Neural cell (in vitro differentiated cells): ENCODE measurements at regions not wholly inside any gene's neighbourhood (a gene's known extent, or its start where the extent isn't known, plus 50 kb on each side); places are given as distances from the start of the nearest gene placed in this dataset.

ENCODE experiments used
- H2AFZ ChIP-seq: fragments of 200-600, 300-800 bp; sonication (generic), shearing (Covaris generic); 2 replicates; pipeline ENCODE4 v1.6.0; 2014; ENCODE audit warnings: low read depth, mild to moderate bottlenecking, antibody characterized with exemption, low read length, moderate library complexity
- H3F3A ChIP-seq: fragments of 200-600 bp; shearing (Covaris generic); 2 replicates; pipeline ENCODE4 v1.6.1; 2016; ENCODE audit warnings: mild to moderate bottlenecking, moderate library complexity, mixed read lengths, antibody characterized with exemption, low read length; ENCODE audit not compliant: insufficient read depth, poor library complexity, severe bottlenecking
- H3K27ac ChIP-seq: fragments of 200-600, 300-800 bp; sonication (generic), shearing (Covaris generic); 2 replicates; pipeline ENCODE4 v1.5.1; 2014; ENCODE audit warnings: mild to moderate bottlenecking, low read length, moderate library complexity
- H3K27me3 ChIP-seq: fragments of 300-800, 200-600 bp; sonication (generic), shearing (Covaris generic); 2 replicates; pipeline ENCODE4 v1.6.0; 2014; ENCODE audit warnings: mild to moderate bottlenecking, low read depth, low read length, moderate library complexity; ENCODE audit not compliant: insufficient read depth
- H3K36me3 ChIP-seq: fragments of 300-800, 200-600 bp; sonication (generic), shearing (Covaris generic); 2 replicates; pipeline ENCODE4 v1.5.1; 2014; ENCODE audit warnings: mild to moderate bottlenecking, antibody characterized with exemption, low read length, moderate library complexity; ENCODE audit not compliant: insufficient read depth
- H3K4me2 ChIP-seq: fragments of 300-800, 200-600 bp; sonication (generic), shearing (Covaris generic); 2 replicates; pipeline ENCODE4 v1.6.0; 2014; ENCODE audit warnings: mild to moderate bottlenecking, low read length
- H3K4me3 ChIP-seq: fragments of 300-800, 200-600 bp; sonication (generic), shearing (Covaris generic); 2 replicates; pipeline ENCODE4 v1.5.1; 2014; ENCODE audit warnings: mild to moderate bottlenecking, low read length, moderate library complexity
- H3K79me2 ChIP-seq: fragments of 200-600 bp; shearing (Covaris generic); replicated peaks from 2 replicates; pipeline ENCODE4 v1.6.0; 2014; ENCODE audit warnings: mild to moderate bottlenecking, low read length, moderate library complexity; ENCODE audit not compliant: insufficient read depth
- H3K9ac ChIP-seq: fragments of 300-800, 200-600 bp; sonication (generic), shearing (Covaris generic); 2 replicates; pipeline ENCODE4 v1.6.1; 2016; ENCODE audit warnings: mild to moderate bottlenecking, low read length, mixed read lengths
- H3K9me2 ChIP-seq: fragments of 200-600 bp; shearing (Covaris generic); 2 replicates; pipeline ENCODE4 v1.6.1; 2016; ENCODE audit warnings: mild to moderate bottlenecking, low read length, mixed read lengths; ENCODE audit not compliant: insufficient read depth
- H3K9me3 ChIP-seq: fragments of 200-600, 300-800 bp; sonication (generic), shearing (Covaris generic); 2 replicates; pipeline ENCODE4 v1.6.1; 2016; ENCODE audit warnings: mild to moderate bottlenecking, mixed run types, low read length, moderate library complexity, mixed read lengths
- H4K20me1 ChIP-seq: fragments of 200-600 bp; shearing (Covaris generic); 2 replicates; pipeline ENCODE4 v1.6.1; 2016; ENCODE audit warnings: mild to moderate bottlenecking, mixed run types; ENCODE audit not compliant: insufficient read depth
- EP300 ChIP-seq: fragments of 450-650 bp; conservative IDR thresholded peaks from 2 replicates; pipeline ENCODE4 v1.6.1; 2014; ENCODE audit warnings: antibody characterized with exemption, mild to moderate bottlenecking, moderate library complexity; ENCODE audit not compliant: poor library complexity, severe bottlenecking
- EZH2 ChIP-seq: fragments of 200-600, 300-800 bp; shearing (Covaris generic), sonication (generic); IDR thresholded peaks from 2 replicates; pipeline ENCODE4 v1.6.1; 2014; ENCODE audit warnings: antibody characterized with exemption, low read length, borderline replicate concordance, mild to moderate bottlenecking; ENCODE audit not compliant: insufficient read depth, poor library complexity, severe bottlenecking
- MXI1 ChIP-seq: fragments of 450-650 bp; conservative IDR thresholded peaks from 2 replicates; pipeline ENCODE4 v1.6.1; 2014; ENCODE audit warnings: antibody characterized with exemption, mild to moderate bottlenecking; ENCODE audit not compliant: poor library complexity, severe bottlenecking
- POLR2AphosphoS5 ChIP-seq: IDR thresholded peaks from 2 replicates; pipeline ENCODE4 v1.6.1; 2012
- RAD21 ChIP-seq: fragments of 450-650 bp; conservative IDR thresholded peaks from 2 replicates; pipeline ENCODE4 v1.6.1; 2014; ENCODE audit warnings: antibody characterized with exemption, mild to moderate bottlenecking, moderate library complexity
- REST ChIP-seq: IDR thresholded peaks from 2 replicates; pipeline ENCODE4 v1.6.1; 2012; ENCODE audit warnings: borderline replicate concordance
- SMC3 ChIP-seq: fragments of 450-650 bp; conservative IDR thresholded peaks from 2 replicates; pipeline ENCODE4 v1.6.1; 2014; ENCODE audit warnings: antibody characterized with exemption, mild to moderate bottlenecking, moderate library complexity; ENCODE audit not compliant: poor library complexity
- TAF1 ChIP-seq: IDR thresholded peaks from 2 replicates; pipeline ENCODE4 v1.6.1; 2012; ENCODE audit warnings: low read depth
- TF ChIP-seq, protein P1 (sequence below): fragments of 450-650 bp; IDR thresholded peaks from 2 replicates; pipeline ENCODE4 v1.5.1; 2014; ENCODE audit warnings: antibody characterized with exemption, mild to moderate bottlenecking, moderate library complexity; ENCODE audit not compliant: poor library complexity, severe bottlenecking

GRCh38 chr1:224058303-224058702, 55.6 kb upstream of the FBXO28 start:
- no peaks in the 10 kb centered on the region for H3K79me2 ChIP-seq
- no peaks in the 10 kb centered on the region for H3K36me3 ChIP-seq
- no peaks in the 10 kb centered on the region for H3K9me3 ChIP-seq
- no peak overlapping the region for H3K27ac ChIP-seq
- no peak overlapping the region for H3K9ac ChIP-seq
- H3K9me2 ChIP-seq = no peaks in the 10 kb centered on the region
- no peak overlapping the region for H3K4me3 ChIP-seq
- no peaks in the 10 kb centered on the region for H3K27me3 ChIP-seq
- H2AFZ ChIP-seq = no peak overlapping the region
- no peaks in the 10 kb centered on the region for H3F3A ChIP-seq
- no peaks in the 10 kb centered on the region for H4K20me1 ChIP-seq
- no peak overlapping the region for H3K4me2 ChIP-seq
- TF ChIP-seq RAD21 (no peak), EP300 (no peak)

DNA sequence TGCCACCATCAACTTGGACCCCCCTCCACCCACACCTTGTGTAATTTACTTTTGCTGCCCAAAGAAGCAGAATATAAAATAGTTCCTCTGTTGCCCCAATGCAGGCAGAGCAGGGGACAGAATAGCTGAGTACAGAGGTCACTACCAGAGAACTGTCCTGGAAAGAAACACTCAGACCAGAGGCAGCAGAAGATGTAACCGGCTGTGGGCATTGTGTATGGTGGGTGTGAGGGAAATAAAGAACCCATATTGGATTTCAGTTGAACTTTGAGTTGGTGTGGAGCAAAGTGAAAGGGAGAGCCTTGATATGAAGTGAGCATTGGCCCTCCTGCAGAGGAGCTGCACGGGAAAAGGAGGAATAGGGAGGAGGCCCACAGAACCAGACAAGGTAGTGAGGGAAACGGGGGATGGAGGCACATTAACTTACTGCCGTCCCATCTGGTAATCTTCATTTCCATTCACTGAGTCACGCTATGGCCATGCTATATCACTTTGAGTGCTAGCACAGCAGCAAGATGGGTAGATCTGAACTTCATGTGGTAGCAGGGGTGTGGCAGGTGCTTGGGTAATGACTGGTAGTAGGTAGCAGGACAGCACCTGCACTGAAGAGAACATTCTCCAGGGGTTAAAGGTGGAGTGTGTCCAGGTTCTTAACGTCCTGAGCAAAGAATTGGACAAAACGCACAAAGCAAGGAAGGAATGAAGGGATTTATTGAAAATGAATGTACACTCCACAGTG, 56.3 kb upstream of the FBXO28 start:
- Histone ChIP-seq H3K9me3 (no peaks in the 10 kb centered on the region), H2AFZ (no peak overlapping the region)

DNA sequence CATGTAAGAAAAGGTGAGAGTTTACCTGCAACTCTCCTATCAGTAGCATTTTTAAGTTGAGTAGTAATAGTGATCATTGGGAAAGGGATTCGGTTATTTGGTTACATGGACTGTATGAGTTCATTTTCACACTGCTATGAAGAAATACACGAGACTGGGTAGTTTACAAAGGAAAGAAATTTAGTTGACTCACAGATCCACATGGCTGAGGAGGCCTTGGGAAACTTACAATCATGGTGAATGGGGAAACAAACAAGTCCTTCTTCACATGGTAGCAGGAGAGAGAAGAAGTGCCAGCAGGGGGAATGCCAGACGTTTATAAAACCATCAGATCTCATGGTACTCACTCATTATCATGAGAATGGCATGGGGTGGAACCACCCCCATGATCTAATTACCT, 59.3 kb upstream of the FBXO28 start:
- no peak overlapping the region for H2AFZ ChIP-seq
- H3K4me2 ChIP-seq = no peak overlapping the region
- H4K20me1 ChIP-seq = no peaks in the 10 kb centered on the region
- H3K9me2 ChIP-seq = no peaks in the 10 kb centered on the region
- H3F3A ChIP-seq = no peaks in the 10 kb centered on the region
- H3K36me3 ChIP-seq = no peaks in the 10 kb centered on the region
- H3K27me3 ChIP-seq = no peaks in the 10 kb centered on the region
- H3K79me2 ChIP-seq = no peaks in the 10 kb centered on the region
- no peak overlapping the region for H3K4me3 ChIP-seq
- no peak overlapping the region for H3K9ac ChIP-seq
- no peaks in the 10 kb centered on the region for H3K9me3 ChIP-seq
- no peak overlapping the region for H3K27ac ChIP-seq
- TF ChIP-seq POLR2AphosphoS5 (no peak), RAD21 (no peak), SMC3 (no peak), REST (no peak), EZH2 (no peak)
- TF ChIP-seq, protein P1, sequence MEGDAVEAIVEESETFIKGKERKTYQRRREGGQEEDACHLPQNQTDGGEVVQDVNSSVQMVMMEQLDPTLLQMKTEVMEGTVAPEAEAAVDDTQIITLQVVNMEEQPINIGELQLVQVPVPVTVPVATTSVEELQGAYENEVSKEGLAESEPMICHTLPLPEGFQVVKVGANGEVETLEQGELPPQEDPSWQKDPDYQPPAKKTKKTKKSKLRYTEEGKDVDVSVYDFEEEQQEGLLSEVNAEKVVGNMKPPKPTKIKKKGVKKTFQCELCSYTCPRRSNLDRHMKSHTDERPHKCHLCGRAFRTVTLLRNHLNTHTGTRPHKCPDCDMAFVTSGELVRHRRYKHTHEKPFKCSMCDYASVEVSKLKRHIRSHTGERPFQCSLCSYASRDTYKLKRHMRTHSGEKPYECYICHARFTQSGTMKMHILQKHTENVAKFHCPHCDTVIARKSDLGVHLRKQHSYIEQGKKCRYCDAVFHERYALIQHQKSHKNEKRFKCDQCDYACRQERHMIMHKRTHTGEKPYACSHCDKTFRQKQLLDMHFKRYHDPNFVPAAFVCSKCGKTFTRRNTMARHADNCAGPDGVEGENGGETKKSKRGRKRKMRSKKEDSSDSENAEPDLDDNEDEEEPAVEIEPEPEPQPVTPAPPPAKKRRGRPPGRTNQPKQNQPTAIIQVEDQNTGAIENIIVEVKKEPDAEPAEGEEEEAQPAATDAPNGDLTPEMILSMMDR = no peak

More for the DNA sequence above, 56.3 kb upstream of the FBXO28 start:
- H3K4me3 ChIP-seq = no peak overlapping the region
- no peaks in the 10 kb centered on the region for H4K20me1 ChIP-seq
- H3K36me3 ChIP-seq = no peaks in the 10 kb centered on the region
- no peak for TF ChIP-seq REST
- TF ChIP-seq EZH2 = no peak
- no peak for TF ChIP-seq TAF1
- no peak for TF ChIP-seq RAD21
- no peak for TF ChIP-seq MXI1
- no peak for TF ChIP-seq EP300
- TF ChIP-seq SMC3 = no peak
- no peaks in the 10 kb centered on the region for H3K27me3 ChIP-seq
- H3K4me2 ChIP-seq = no peak overlapping the region
- no peaks in the 10 kb centered on the region for H3F3A ChIP-seq
- H3K9ac ChIP-seq = no peak overlapping the region
- no peak overlapping the region for H3K27ac ChIP-seq
- no peaks in the 10 kb centered on the region for H3K9me2 ChIP-seq
- no peaks in the 10 kb centered on the region for H3K79me2 ChIP-seq
